ENCODE measurements at regions not wholly inside any gene's neighbourhood (a gene's known extent, or its start where the extent isn't known, plus 50 kb on each side); places are given as distances from the start of the nearest gene placed in this dataset.

DNA sequence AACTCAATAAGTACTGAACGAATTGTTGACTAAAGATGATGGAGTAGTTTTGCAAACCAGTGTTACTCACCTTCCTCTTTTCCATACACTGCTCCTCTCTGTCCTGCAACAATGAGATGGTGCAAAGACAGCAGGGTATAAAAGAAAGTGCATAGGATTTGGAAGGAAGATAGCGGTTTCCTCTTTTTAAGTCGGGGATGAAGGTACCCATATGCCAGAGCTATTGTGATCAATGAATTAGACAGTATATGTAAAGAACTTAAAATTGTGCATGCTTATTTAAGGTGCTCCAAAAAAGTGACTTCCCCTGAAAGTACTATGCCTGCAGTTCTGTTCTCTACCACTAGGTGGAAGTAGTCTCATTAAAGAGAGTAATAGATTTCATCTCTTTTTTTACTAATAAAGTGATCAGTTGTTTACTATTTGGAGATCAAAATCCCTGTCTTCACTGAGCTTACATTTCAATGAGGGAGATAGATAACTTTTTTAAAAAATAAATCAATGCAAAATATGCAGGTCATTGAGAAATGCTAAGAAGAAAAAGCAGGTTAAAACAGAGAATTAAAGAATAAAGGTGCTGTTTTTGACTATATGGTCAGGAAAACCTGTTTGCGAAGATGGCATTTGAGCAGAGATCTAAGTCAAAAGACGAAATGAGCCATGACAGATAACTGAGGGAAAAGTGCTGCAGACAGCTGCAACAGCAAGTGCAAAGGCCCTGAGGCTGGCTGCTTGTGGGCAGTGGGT lies 339.7 kb upstream of the SLC14A2 start:
- POLR2A ChIA-PET, result no interaction called here

More for the DNA sequence above, 339.7 kb upstream of the SLC14A2 start:
- H4K20me1 ChIP-seq (replicated peaks; ENCODE audit: control insufficient read depth, extremely low read depth, insufficient read depth, low read length), result no peaks in the 10 kb centered on the region
- no peak overlapping the region for H3K9ac ChIP-seq (replicated peaks; ENCODE audit: extremely low read depth, insufficient read depth, low read length)
- no peaks in the 10 kb centered on the region for H3K4me1 ChIP-seq (ENCODE audit: control insufficient read depth, extremely low read depth, insufficient read depth, low read length)
- intact Hi-C loops (cut with micrococcal nuclease) (loop anchor here (10.0 kb wide), 1 partner anchor 109 kb away; no protein-coding TSS in a partner anchor), dilution Hi-C loops (cut with MboI; ENCODE audit: extremely low pct_ligation_motif_present, low sequenced_read_pairs) (no loop called here)
- H3K9me1 ChIP-seq (replicated peaks; ENCODE audit: control insufficient read depth, extremely low read depth, insufficient read depth, low read length), result no peaks in the 10 kb centered on the region
- CTCF ChIA-PET, result interaction anchor here (1.8 kb wide), 1 partner anchor 22 kb away, joined by 3 read pairs; no protein-coding TSS in a partner anchor
- H3K36me3 ChIP-seq (ENCODE audit: control insufficient read depth in 2 of 2, extremely low read depth in 1 of 2, insufficient read depth in 2 of 2, low read length in 2 of 2), result no peaks in the 10 kb centered on the region
- no peak overlapping the region for H2AFZ ChIP-seq (ENCODE audit: low read depth, low read length)
- no peak overlapping the region for H3K27ac ChIP-seq (ENCODE audit: insufficient read depth, low read depth, low read length)
- H3K4me2 ChIP-seq (ENCODE audit: insufficient read depth, low read length), result no peak overlapping the region
- BruUV-seq (replicated peaks), result no TSS peak
- no peaks in the 10 kb centered on the region for H3K79me2 ChIP-seq (ENCODE audit: control insufficient read depth, insufficient read depth, low read length)
- DNase-seq (ENCODE audit: low read depth, low spot score) (peak; percentile 24), FAIRE-seq (peak; percentile 55)
- H3K27me3 ChIP-seq (ENCODE audit: control insufficient read depth in 2 of 2, insufficient read depth in 2 of 2, low read length in 2 of 2), result no peaks in the 10 kb centered on the region
- TF ChIP-seq JUN (IDR thresholded peaks at IDR 0.05; ENCODE audit: borderline replicate concordance, insufficient read depth, insufficient read length, low read depth) (no peak), CTCF (IDR thresholded peaks at IDR 0.05; ENCODE audit: extremely low read depth in 1 of 2, insufficient read depth in 1 of 2, low read depth in 1 of 2, low read length in 2 of 2) (peak; percentile 42 to 47)
- H3K9me3 ChIP-seq (replicated peaks; ENCODE audit: control insufficient read depth, insufficient read depth, low read length), result no peaks in the 10 kb centered on the region
- no peak overlapping the region for H3K4me3 ChIP-seq (replicated peaks in 1 of 3; ENCODE audit: insufficient read depth in 1 of 3, low read depth in 1 of 3, low read length in 3 of 3)

Measured in endothelial cell of umbilical vein (primary cell).